Neural progenitor cell (in vitro differentiated cells): ENCODE measurements at regions not wholly inside any gene's neighbourhood (a gene's known extent, or its start where the extent isn't known, plus 50 kb on each side); places are given as distances from the start of the nearest gene placed in this dataset.

ENCODE experiments used
- EZH2phosphoT487 ChIP-seq: fragments of 200-600 bp; sonication (generic); IDR thresholded peaks from 2 replicates; pipeline ENCODE4 v1.6.1; 2017; ENCODE audit warnings: antibody characterized with exemption
- TF ChIP-seq, protein P1 (sequence below): fragments of 200-600 bp; sonication (generic); IDR thresholded peaks from 2 replicates; pipeline ENCODE4 v1.5.1; 2017; ENCODE audit warnings: antibody characterized with exemption, mild to moderate bottlenecking

DNA sequence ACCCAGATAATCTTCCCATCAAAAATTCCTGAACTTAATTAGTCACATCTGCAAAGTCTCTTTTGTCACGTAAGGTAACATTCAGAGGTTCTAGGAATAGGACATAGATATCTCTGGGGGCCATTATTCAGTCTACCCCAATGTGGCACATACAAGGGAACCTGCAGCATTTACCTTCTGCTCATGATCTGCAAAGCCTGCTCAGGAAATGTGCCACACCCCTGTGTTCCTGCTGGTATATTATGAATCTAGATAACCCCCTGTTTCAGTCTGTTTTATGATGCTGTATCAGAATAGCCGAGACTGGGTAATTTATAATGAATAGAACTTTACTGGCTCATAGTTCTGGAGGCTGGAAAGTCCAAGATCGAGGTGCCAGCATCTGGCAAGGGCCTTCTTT is 103.5 kb downstream of the ARL4C start:
- TF ChIP-seq, protein P1, sequence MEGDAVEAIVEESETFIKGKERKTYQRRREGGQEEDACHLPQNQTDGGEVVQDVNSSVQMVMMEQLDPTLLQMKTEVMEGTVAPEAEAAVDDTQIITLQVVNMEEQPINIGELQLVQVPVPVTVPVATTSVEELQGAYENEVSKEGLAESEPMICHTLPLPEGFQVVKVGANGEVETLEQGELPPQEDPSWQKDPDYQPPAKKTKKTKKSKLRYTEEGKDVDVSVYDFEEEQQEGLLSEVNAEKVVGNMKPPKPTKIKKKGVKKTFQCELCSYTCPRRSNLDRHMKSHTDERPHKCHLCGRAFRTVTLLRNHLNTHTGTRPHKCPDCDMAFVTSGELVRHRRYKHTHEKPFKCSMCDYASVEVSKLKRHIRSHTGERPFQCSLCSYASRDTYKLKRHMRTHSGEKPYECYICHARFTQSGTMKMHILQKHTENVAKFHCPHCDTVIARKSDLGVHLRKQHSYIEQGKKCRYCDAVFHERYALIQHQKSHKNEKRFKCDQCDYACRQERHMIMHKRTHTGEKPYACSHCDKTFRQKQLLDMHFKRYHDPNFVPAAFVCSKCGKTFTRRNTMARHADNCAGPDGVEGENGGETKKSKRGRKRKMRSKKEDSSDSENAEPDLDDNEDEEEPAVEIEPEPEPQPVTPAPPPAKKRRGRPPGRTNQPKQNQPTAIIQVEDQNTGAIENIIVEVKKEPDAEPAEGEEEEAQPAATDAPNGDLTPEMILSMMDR, result no peak
- no peak for TF ChIP-seq EZH2phosphoT487
